Choroid plexus epithelial cell (primary cell): ENCODE measurements at regions not wholly inside any gene's neighbourhood (a gene's known extent, or its start where the extent isn't known, plus 50 kb on each side); places are given as distances from the start of the nearest gene placed in this dataset.
"Not testable (repeated sequence)": the region's sequence is repeated elsewhere in the genome, so short reads cannot be mapped to it uniquely, and the experiment has no call there.

Source experiments
- DNase-seq: peaks from one replicate; pipeline ENCODE4 v3.0.0-alpha.2; 2010; ENCODE audit warnings: low read depth
- H3K4me3 ChIP-seq: 2 replicates; pipeline ENCODE4 v1.5.1; 2011; ENCODE audit warnings: low read depth, mild to moderate bottlenecking, control low read depth, low read length, moderate library complexity
- CTCF ChIP-seq: conservative IDR thresholded peaks from 2 replicates; pipeline ENCODE4 v1.5.1; 2011; ENCODE audit warnings: low read depth, mild to moderate bottlenecking, control low read depth, inconsistent platforms, low read length, moderate library complexity

DNA sequence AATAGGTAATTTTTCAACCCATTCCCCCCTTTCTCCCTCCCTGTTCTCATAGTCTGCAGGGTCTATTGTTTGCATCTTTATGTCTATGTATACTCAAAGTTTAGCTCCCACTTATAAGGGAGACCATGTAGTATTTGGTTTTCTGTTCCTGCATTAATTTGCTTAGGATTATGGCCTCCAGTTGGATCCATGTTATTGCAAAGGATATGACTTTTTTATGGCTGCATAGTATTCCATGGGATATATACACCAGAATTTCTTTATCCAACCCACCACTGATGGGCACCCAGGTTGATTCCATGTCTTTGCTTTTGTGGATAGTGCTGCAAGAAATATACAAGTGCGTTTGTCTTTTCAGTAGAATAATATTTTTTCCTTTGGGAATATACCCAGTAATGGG lies 761.6 kb upstream of the GRAMD2B start:
- no peak for DNase-seq
- no peak overlapping the region for H3K4me3 ChIP-seq
- TF ChIP-seq CTCF: no peak

DNA sequence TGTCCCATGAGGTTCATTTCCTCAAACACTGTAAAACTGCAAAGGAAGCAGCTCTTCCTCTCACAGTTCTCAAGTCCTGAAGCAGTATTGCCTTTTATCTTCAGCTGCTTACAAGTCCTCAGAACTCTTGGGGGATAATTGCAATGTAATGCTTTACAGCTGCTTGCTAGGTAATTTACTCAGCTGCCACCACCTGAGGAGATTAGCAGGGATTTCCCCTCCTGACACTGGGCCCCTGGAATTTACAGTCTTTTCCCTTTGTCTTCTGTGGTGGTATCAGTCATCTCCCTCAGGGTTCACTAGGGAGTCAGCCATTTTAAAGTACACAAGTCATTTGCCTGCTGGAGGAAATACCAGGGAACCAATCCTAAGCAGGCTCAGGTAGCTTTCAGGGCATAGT lies 754.3 kb upstream of the GRAMD2B start:
- no peak for DNase-seq

GRCh38 chr5:125673359-125673950 lies 749.8 kb upstream of the GRAMD2B start:
- H3K4me3 ChIP-seq: no peak overlapping the region
- peak; percentile 15 for TF ChIP-seq CTCF
- no peak for DNase-seq

More for the DNA sequence above, 754.3 kb upstream of the GRAMD2B start:
- H3K4me3 ChIP-seq: no peak overlapping the region
- no peak for TF ChIP-seq CTCF

GRCh38 chr5:125679522-125679921 lies 743.7 kb upstream of the GRAMD2B start:
- DNase-seq: no peak
- TF ChIP-seq CTCF: no peak
- no peak overlapping the region for H3K4me3 ChIP-seq

DNA sequence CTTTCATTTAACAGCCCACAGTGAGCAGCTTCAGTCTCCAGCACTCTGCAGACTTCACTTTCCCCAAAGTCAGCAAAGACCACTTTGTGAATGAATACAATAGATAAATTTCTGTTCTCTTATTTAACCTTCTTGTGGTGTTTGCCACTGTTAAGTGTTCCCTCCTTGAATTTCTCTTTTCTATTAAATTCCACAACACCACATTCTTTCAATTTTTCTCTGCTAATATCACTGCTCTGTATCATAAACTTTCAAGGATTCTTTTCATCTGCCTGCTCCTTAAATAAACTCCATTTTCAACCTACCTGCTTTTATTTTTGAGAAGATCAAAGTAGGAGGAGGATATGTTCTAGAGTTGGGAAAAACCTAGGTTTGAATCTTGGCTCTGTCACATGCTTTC lies 739.5 kb upstream of the GRAMD2B start:
- peak; percentile 19 for DNase-seq
- no peak for TF ChIP-seq CTCF
- no peak overlapping the region for H3K4me3 ChIP-seq

- peak; percentile 33 for DNase-seq
- TF ChIP-seq CTCF: no peak
- no peak overlapping the region for H3K4me3 ChIP-seq
Observed at GRCh38 chr5:125685771-125686170, 737.4 kb upstream of the GRAMD2B start.

DNA sequence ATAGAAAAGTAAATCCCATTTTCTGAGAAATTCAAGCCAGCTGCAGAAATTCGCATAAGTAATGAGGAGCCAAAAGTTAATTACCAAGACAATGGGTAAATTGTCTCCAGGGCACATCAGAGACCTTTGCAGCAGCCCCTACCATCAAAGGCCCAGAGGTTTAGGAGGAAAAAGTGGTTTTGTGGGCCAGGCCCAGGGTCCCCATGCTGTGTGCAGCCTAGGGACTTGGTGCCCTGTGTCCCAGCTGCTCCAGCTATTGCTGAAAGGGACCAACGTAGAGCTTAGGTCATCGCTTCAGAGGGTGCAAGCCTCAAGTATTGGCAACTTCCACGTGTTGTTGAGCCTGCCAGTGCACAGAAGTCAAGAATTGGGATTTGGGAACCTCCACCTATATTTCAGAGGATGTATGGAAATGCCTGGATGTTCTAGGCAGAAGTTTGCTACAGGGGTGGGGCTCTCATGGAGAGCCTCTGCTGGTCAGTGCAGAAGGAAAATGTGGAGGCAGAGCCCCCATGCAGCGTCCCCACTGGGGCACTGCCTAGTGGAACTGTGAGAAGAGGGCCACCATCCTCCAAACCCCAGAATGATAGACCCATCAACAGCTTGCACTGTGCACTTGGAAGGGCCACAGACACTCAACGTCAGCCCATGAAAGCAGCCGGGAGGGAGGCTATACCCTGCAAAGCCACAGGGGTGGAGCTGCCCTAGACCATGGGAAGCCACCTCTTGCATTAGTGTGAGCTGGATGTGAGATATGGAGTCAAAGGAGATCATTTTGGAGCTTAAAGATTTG lies 731.3 kb upstream of the GRAMD2B start:
- H3K4me3 ChIP-seq, DNase-seq: not testable (repeated sequence)
